GM13977 (cell line): ENCODE measurements at regions not wholly inside any gene's neighbourhood (a gene's known extent, or its start where the extent isn't known, plus 50 kb on each side); places are given as distances from the start of the nearest gene placed in this dataset.

Experiments used
- DNase-seq: peaks from one replicate; pipeline ENCODE4 v3.0.0; 2012; ENCODE audit warnings: low spot score
- in situ Hi-C: fragments of 300-500 bp; cut with MboI; formaldehyde crosslinking; loops from one replicate; pipeline ENCODE4 v1.12.0; 2022; ENCODE audit warnings: low sequenced_read_pairs, low pct_unique_long_range_greater_than_20kb, mixed read lengths, inconsistent platforms; ENCODE audit not compliant: unreplicated experiment
- TF ChIP-seq, protein P1 (sequence below): IDR thresholded peaks from 2 replicates; pipeline ENCODE4 v1.5.1; 2012; ENCODE audit warnings: mild to moderate bottlenecking, control low read depth; ENCODE audit not compliant: insufficient read depth; ENCODE audit errors: extremely low read depth, missing control alignments

DNA sequence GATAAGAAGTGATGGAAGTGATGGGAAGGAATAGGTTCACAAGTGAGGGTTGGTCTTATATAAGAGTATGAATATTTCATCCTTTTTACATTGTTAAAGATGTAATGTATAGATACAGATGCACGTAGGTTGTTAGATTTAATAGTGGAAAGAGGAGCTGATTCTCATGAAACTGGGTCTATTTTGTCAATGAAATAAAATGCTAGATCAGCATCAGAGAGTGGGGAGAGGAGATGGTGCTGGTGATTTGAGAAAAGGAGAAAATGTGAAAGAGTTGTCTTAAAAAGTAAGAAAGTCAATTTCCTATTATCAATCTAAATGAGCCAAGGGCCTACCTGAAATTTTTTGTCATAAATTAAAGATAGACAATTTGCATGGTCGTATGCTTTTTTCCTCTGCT lies 82.8 kb upstream of the FYN start:
- TF ChIP-seq, protein P1, sequence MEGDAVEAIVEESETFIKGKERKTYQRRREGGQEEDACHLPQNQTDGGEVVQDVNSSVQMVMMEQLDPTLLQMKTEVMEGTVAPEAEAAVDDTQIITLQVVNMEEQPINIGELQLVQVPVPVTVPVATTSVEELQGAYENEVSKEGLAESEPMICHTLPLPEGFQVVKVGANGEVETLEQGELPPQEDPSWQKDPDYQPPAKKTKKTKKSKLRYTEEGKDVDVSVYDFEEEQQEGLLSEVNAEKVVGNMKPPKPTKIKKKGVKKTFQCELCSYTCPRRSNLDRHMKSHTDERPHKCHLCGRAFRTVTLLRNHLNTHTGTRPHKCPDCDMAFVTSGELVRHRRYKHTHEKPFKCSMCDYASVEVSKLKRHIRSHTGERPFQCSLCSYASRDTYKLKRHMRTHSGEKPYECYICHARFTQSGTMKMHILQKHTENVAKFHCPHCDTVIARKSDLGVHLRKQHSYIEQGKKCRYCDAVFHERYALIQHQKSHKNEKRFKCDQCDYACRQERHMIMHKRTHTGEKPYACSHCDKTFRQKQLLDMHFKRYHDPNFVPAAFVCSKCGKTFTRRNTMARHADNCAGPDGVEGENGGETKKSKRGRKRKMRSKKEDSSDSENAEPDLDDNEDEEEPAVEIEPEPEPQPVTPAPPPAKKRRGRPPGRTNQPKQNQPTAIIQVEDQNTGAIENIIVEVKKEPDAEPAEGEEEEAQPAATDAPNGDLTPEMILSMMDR = no peak
- in situ Hi-C loops = no loop called here
- DNase-seq = no peak

DNA sequence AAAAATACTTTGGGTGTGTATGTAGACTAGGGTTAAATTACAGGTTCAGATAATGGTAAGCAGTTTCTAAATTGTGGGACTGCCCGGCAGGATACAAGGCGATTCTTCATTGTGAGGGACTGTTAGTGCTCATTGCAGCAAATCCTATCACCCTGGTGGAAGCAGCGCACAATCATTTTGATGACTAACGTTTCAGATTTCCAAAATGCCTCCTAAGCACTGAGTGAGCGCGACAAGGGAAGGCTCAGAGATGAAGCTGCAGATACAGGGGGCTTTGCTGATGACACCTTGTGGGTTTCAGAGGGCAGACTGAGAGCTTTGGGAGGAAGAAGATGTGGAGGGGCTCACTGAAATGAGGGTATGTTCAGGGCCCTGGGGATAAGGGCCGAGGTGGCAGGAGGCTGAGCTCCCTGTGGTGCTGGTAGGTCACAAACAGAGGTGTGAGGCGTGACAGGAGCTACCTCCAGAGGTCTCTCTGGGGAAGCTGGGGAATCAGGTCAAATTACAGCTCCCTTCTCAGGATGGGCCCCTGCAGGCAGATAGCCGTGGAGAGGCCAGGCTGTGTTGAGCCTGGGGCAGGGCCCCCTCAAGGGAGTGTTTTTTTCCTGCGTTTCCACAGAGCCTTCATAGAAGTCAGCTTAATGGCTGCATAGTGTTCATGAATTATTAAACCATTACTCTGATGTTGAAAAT lies 84.5 kb upstream of the FYN start:
- TF ChIP-seq, protein P1 = no peak
- in situ Hi-C loops = no loop called here

DNA sequence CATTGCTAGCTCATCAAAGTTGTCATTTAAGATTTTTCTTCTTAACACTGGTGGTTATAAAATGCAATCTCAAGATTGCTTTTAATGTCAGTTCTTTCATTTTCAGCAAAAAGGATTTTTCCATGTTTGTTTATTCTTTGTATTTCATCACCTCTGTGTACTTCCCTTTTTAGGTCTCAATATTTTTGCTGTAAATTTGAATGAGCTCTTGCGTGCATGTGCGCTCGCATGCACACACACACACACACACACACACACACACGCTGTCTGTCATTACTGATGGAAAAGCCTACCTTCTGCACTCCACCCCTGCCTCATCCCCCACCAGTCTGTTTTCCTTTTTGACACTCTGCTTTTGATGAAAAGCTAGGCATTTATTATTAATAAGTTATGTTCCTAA lies 85.3 kb upstream of the FYN start:
- no peak for DNase-seq
- in situ Hi-C loops = no loop called here
- TF ChIP-seq, protein P1 = no peak

More for the DNA sequence above, 84.5 kb upstream of the FYN start:
- no peak for DNase-seq

DNA sequence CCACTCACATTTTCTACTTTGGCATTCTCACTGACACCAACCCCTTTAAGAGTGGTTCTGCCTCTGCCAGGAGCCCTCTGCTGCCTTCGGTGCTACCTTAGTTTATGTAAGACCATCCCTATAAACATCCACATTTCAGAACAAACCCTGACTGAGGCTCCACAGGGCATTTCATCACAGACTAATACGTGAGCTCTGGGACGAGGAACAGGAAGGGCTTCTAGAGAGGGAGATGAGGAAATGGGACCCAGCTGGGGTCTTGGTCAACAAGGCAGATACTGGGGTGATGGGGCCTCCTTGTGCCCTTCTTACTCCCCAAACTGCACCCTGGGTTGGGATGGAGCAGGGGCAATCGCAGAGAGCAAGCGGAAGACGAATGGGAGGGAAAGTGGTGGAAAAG lies 86.5 kb upstream of the FYN start:
- no peak for DNase-seq
- in situ Hi-C loops = no loop called here
- TF ChIP-seq, protein P1 = no peak

DNA sequence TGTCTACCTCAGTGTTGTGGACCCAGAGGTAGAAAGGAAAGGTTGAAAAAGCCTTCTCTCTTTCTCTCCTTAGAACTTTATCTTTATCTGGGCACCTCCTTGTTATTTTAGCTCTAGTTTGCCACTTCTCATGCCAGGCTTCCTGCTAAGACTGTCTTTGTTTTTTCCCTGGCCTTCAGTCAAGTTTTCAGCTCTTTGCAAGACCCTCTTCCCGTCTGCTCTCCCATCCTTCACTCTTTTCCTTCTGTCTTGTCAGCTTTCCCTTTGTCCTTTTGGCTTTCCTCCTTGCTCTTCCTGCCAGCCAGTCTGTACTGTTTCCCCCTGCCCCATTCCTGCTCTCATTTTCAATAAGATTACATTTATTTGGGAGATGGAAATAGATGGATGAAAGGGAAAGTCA lies 86.8 kb upstream of the CCN6 start:
- in situ Hi-C loops = no loop called here
- TF ChIP-seq, protein P1 = no peak
- no peak for DNase-seq

DNA sequence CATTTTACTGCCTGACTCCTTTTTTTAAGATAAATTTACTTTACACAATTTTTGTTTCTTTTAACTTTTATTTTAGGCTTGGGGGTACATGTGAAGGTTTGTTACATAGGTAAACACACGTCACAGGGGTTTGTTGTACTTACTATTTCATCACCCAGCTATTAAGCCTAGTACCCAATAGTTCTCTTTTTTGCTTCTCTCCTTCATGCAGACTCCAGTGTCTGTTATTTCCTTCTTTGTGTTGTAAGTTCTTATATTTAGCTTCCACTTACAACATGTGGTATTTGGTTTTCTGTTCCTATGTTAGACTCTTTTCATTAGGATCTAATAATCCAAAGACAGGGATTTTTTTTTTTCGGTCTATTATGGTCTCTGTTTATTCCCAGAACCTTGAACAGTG lies 83.5 kb upstream of the CCN6 start:
- DNase-seq = no peak
- in situ Hi-C loops = no loop called here
- TF ChIP-seq, protein P1 = no peak
